Osteoblast (primary cell): ENCODE measurements at regions not wholly inside any gene's neighbourhood (a gene's known extent, or its start where the extent isn't known, plus 50 kb on each side); places are given as distances from the start of the nearest gene placed in this dataset.
A peak's percentile ranks its signal among the peaks of the same experiment; 100 is the strongest.

Experiments used
- DNase-seq: peaks from one replicate; pipeline ENCODE4 v3.0.0; 2011; ENCODE audit warnings: low spot score, mixed read lengths; ENCODE audit not compliant: insufficient read length; ENCODE audit errors: missing footprints
- H2AFZ ChIP-seq: 2 replicates; pipeline ENCODE4 v1.6.0; 2011; ENCODE audit warnings: mild to moderate bottlenecking, low read length
- H3K27ac ChIP-seq: 2 replicates; pipeline ENCODE4 v1.5.1; 2011; ENCODE audit warnings: mild to moderate bottlenecking, low read depth, low read length, moderate library complexity
- H3K27me3 ChIP-seq: 2 replicates; pipeline ENCODE4 v1.6.0; 2012; ENCODE audit warnings: mild to moderate bottlenecking, control low read depth, inconsistent platforms, low read length, moderate library complexity; ENCODE audit not compliant: insufficient read depth
- H3K36me3 ChIP-seq: 2 replicates; pipeline ENCODE4 v1.5.1; 2011; ENCODE audit warnings: mild to moderate bottlenecking, low read length, control low read depth, moderate library complexity; ENCODE audit not compliant: insufficient read depth
- H3K4me1 ChIP-seq: 2 replicates; pipeline ENCODE4 v1.5.1; 2011; ENCODE audit warnings: mild to moderate bottlenecking, low read length, control low read depth, moderate library complexity; ENCODE audit not compliant: insufficient read depth
- H3K4me2 ChIP-seq: 2 replicates; pipeline ENCODE4 v1.6.0; 2011; ENCODE audit warnings: mild to moderate bottlenecking, low read length; ENCODE audit not compliant: insufficient read depth
- H3K4me3 ChIP-seq: fragments of 200-600 bp; sonication (generic); 3 replicates; pipeline ENCODE4 v1.5.1; 2012; ENCODE audit warnings: mild to moderate bottlenecking, low read length, inconsistent platforms; ENCODE audit not compliant: insufficient read depth
- H3K79me2 ChIP-seq: 2 replicates; pipeline ENCODE4 v1.6.0; 2012; ENCODE audit warnings: mild to moderate bottlenecking, low read length, control low read depth, inconsistent platforms; ENCODE audit not compliant: insufficient read depth
- H3K9me3 ChIP-seq: 2 replicates; pipeline ENCODE4 v1.5.1; 2011; ENCODE audit warnings: low read depth, low read length, control low read depth
- H4K20me1 ChIP-seq: 2 replicates; pipeline ENCODE4 v1.6.0; 2012; ENCODE audit warnings: mild to moderate bottlenecking, low read length, control low read depth; ENCODE audit not compliant: insufficient read depth
- CTCF ChIP-seq: IDR thresholded peaks from 2 replicates; pipeline ENCODE4 v1.5.1; 2011; ENCODE audit warnings: mild to moderate bottlenecking, low read depth, low read length, moderate library complexity; ENCODE audit errors: extremely low read depth

- DNase-seq: peak; percentile 13
- Histone ChIP-seq H3K4me2 (peak overlapping the region; percentile 58), H3K27ac (no peak overlapping the region), H3K27me3 (no peaks in the 10 kb centered on the region), H3K79me2 (no peaks in the 10 kb centered on the region), H3K9me3 (no peaks in the 10 kb centered on the region), H3K36me3 (no peaks in the 10 kb centered on the region), H3K4me3 (peak overlapping the region; percentile 31), H3K4me1 (no peaks in the 10 kb centered on the region), H2AFZ (peak overlapping the region; percentile 82), H4K20me1 (no peaks in the 10 kb centered on the region)
- TF ChIP-seq CTCF: no peak
Measured at GRCh38 chr4:137866671-137867070, 334.4 kb upstream of the PCDH18 start.

- DNase-seq: peak; percentile 76
- H3K27ac ChIP-seq: no peak overlapping the region
- no peaks in the 10 kb centered on the region for H3K27me3 ChIP-seq
- peak; percentile 51 for TF ChIP-seq CTCF
- no peak overlapping the region for H3K4me3 ChIP-seq
- H3K9me3 ChIP-seq: no peaks in the 10 kb centered on the region
- H4K20me1 ChIP-seq: no peaks in the 10 kb centered on the region
- no peaks in the 10 kb centered on the region for H3K79me2 ChIP-seq
- no peak overlapping the region for H2AFZ ChIP-seq
- no peaks in the 10 kb centered on the region for H3K36me3 ChIP-seq
- no peaks in the 10 kb centered on the region for H3K4me1 ChIP-seq
- H3K4me2 ChIP-seq: no peak overlapping the region
Measured at GRCh38 chr4:137861682-137862081, 329.4 kb upstream of the PCDH18 start.

GRCh38 chr4:137853424-137853823 lies 321.1 kb upstream of the PCDH18 start:
- no peak overlapping the region for H2AFZ ChIP-seq
- no peak overlapping the region for H3K4me2 ChIP-seq
- H3K36me3 ChIP-seq: no peaks in the 10 kb centered on the region
- no peaks in the 10 kb centered on the region for H3K4me1 ChIP-seq
- no peaks in the 10 kb centered on the region for H3K27me3 ChIP-seq
- no peak overlapping the region for H3K4me3 ChIP-seq
- no peak for DNase-seq
- no peak for TF ChIP-seq CTCF
- no peaks in the 10 kb centered on the region for H4K20me1 ChIP-seq
- no peak overlapping the region for H3K27ac ChIP-seq
- H3K9me3 ChIP-seq: no peaks in the 10 kb centered on the region
- H3K79me2 ChIP-seq: no peaks in the 10 kb centered on the region

GRCh38 chr4:137852326-137852725 lies 320.0 kb upstream of the PCDH18 start:
- H3K4me2 ChIP-seq: no peak overlapping the region
- no peak overlapping the region for H3K27ac ChIP-seq
- no peaks in the 10 kb centered on the region for H3K79me2 ChIP-seq
- no peaks in the 10 kb centered on the region for H3K27me3 ChIP-seq
- DNase-seq: no peak
- H4K20me1 ChIP-seq: no peaks in the 10 kb centered on the region
- H2AFZ ChIP-seq: no peak overlapping the region
- H3K36me3 ChIP-seq: no peaks in the 10 kb centered on the region
- no peaks in the 10 kb centered on the region for H3K9me3 ChIP-seq
- TF ChIP-seq CTCF: no peak
- H3K4me1 ChIP-seq: no peaks in the 10 kb centered on the region
- H3K4me3 ChIP-seq: no peak overlapping the region
